PC-9 (cell line): ENCODE measurements at regions not wholly inside any gene's neighbourhood (a gene's known extent, or its start where the extent isn't known, plus 50 kb on each side); places are given as distances from the start of the nearest gene placed in this dataset.

Experiments
- BruUV-seq: library from RNA; stranded (reverse); fragments of 400-500 nt; replicated peaks from 2 replicates; lab custom pipeline; 2021; lab: Mats Ljungman, UMichigan
- CTCF ChIA-PET: fragments of 300-600 bp; sonication (Branson Sonifier 250); formaldehyde crosslinking; loops from one replicate; lab custom pipeline; 2022; ENCODE audit warnings: antibody characterized with exemption; lab: Charles Lee
- POLR2A ChIA-PET: fragments of 300-600 bp; sonication (Branson Sonifier 250); formaldehyde crosslinking; loops from one replicate; lab custom pipeline; 2022; ENCODE audit warnings: antibody characterized with exemption; ENCODE audit not compliant: unreplicated experiment; lab: Charles Lee
- DNase-seq, 2 experiments: peaks; one replicate each; pipeline versions ENCODE4 v3.0.0 to v3.0.0-alpha.2; 2015 to 2022; ENCODE audit warnings: mixed read lengths in 1 of 2
- H2AFZ ChIP-seq: fragments of 200-600 bp; sonication (generic); 2 replicates; pipeline ENCODE4 v1.8.1; 2017; ENCODE audit warnings: antibody characterized with exemption
- H3F3A ChIP-seq: fragments of 200-600 bp; sonication (generic); 2 replicates; pipeline ENCODE4 v1.8.1; 2017; ENCODE audit warnings: antibody characterized with exemption, mild to moderate bottlenecking, low read depth; ENCODE audit not compliant: insufficient read depth
- H3K27ac ChIP-seq: fragments of 200-600 bp; sonication (generic); 2 replicates; pipeline ENCODE4 v1.6.1; 2016; ENCODE audit warnings: mixed run types
- H3K27me3 ChIP-seq: fragments of 200-600 bp; sonication (generic); 2 replicates; pipeline ENCODE4 v1.6.1; 2016; ENCODE audit warnings: low read depth, mixed run types; ENCODE audit not compliant: insufficient read depth
- H3K36me3 ChIP-seq: fragments of 200-600 bp; sonication (generic); 2 replicates; pipeline ENCODE4 v1.6.1; 2016; ENCODE audit warnings: low read depth, mixed run types
- H3K4me1 ChIP-seq: fragments of 200-600 bp; sonication (generic); replicated peaks from 2 replicates; pipeline ENCODE4 v1.6.1; 2016; ENCODE audit warnings: mixed run types; ENCODE audit not compliant: insufficient read depth
- H3K4me2 ChIP-seq: fragments of 200-600 bp; sonication (generic); 2 replicates; pipeline ENCODE4 v1.6.1; 2017; ENCODE audit warnings: mixed run types
- H3K4me3 ChIP-seq: fragments of 200-600 bp; sonication (generic); 2 replicates; pipeline ENCODE4 v1.6.1; 2016; ENCODE audit warnings: mixed run types
- H3K79me2 ChIP-seq: fragments of 200-600 bp; sonication (generic); 2 replicates; pipeline ENCODE4 v1.6.1; 2017; ENCODE audit warnings: low read depth, mixed run types
- H3K9me2 ChIP-seq: fragments of 200-600 bp; sonication (generic); 2 replicates; pipeline ENCODE4 v1.8.1; 2017; ENCODE audit warnings: mild to moderate bottlenecking; ENCODE audit not compliant: insufficient read depth
- H3K9me3 ChIP-seq: fragments of 200-600 bp; sonication (generic); 2 replicates; pipeline ENCODE4 v1.8.1; 2016; ENCODE audit warnings: low read depth; ENCODE audit not compliant: insufficient read depth
- H4K20me1 ChIP-seq: fragments of 200-600 bp; sonication (generic); 2 replicates; pipeline ENCODE4 v1.8.1; 2017; ENCODE audit not compliant: insufficient read depth
- CTCF ChIP-seq: fragments of 200-600 bp; sonication (generic); conservative IDR thresholded peaks from 2 replicates; pipeline ENCODE4 v1.6.1; 2017; ENCODE audit warnings: mixed run types, antibody characterized with exemption, mild to moderate bottlenecking, moderate library complexity
- EZH2 ChIP-seq: fragments of 200-600 bp; sonication (generic); IDR thresholded peaks from 2 replicates; pipeline ENCODE4 v1.8.0; 2017; ENCODE audit warnings: antibody characterized with exemption, low read depth
- intact Hi-C: fragments of 100-400 bp; cut with micrococcal nuclease; formaldehyde crosslinking; loops from one replicate; pipeline ENCODE4 v1.10.0; 2022; ENCODE audit not compliant: unreplicated experiment

- DNase-seq: no peak
- Histone ChIP-seq H3K9me2 (no peaks in the 10 kb centered on the region), H3K79me2 (no peaks in the 10 kb centered on the region), H3K4me1 (peaks cover 77% of the 10 kb centered on the region), H3K27me3 (no peaks in the 10 kb centered on the region), H3K9me3 (peaks cover 11% of the 10 kb centered on the region; the same call in 1 of the 2 replicates), H2AFZ (no peak overlapping the region), H3K4me2 (peak overlapping the region; percentile 34), H3K36me3 (no peaks in the 10 kb centered on the region), H3K27ac (peak overlapping the region; percentile 70), H3F3A (peaks cover 57% of the 10 kb centered on the region), H3K4me3 (no peak overlapping the region), H4K20me1 (no peaks in the 10 kb centered on the region)
- intact Hi-C loops: loop anchor here (1.0 to 5.0 kb wide), 2 partner anchors 16 to 309 kb away; partner anchors contain the start of gene PDK1
- POLR2A ChIA-PET: interaction anchor here (0.5 to 0.6 kb wide), 4 partner anchors 18 to 326 kb away, joined by 3 to 9 read pairs (median 4); partner anchors contain the start of genes HAT1 and ITGA6
- CTCF ChIA-PET: interaction anchor here (0.6 to 2.4 kb wide), 4 partner anchors 16 to 213 kb away, joined by 3 to 9 read pairs (median 3); no protein-coding TSS in a partner anchor
- TF ChIP-seq CTCF: no peak
- TF ChIP-seq EZH2: no peak
- BruUV-seq: TSS peak; percentile 77
Measured at GRCh38 chr2:172248381-172248780, 145.7 kb upstream of the DLX2 start.

GRCh38 chr2:172248785-172249187 is 146.1 kb upstream of the DLX2 start:
- peak overlapping the region; percentile 34 for H3K4me2 ChIP-seq
- DNase-seq: peak; percentile 76 to 99
- H3K9me2 ChIP-seq: no peaks in the 10 kb centered on the region
- H4K20me1 ChIP-seq: no peaks in the 10 kb centered on the region
- H3K4me3 ChIP-seq: no peak overlapping the region
- peaks cover 81% of the 10 kb centered on the region for H3K4me1 ChIP-seq
- H3K79me2 ChIP-seq: no peaks in the 10 kb centered on the region
- ChIA-PET POLR2A (interaction anchor here (0.6 kb wide), 2 partner anchors 19 to 21 kb away, joined by 4 to 5 read pairs; no protein-coding TSS in a partner anchor), CTCF (interaction anchor here (0.6 to 2.4 kb wide), 5 partner anchors 22 to 213 kb away, joined by 3 to 9 read pairs (median 3); no protein-coding TSS in a partner anchor)
- H2AFZ ChIP-seq: no peak overlapping the region
- no peaks in the 10 kb centered on the region for H3K27me3 ChIP-seq
- peak overlapping the region; percentile 70 for H3K27ac ChIP-seq
- no peak for TF ChIP-seq EZH2
- no peak for TF ChIP-seq CTCF
- intact Hi-C loops: loop anchor here (1.0 to 5.0 kb wide), 5 partner anchors 16 to 309 kb away; partner anchors contain the start of gene PDK1
- peaks cover 11% of the 10 kb centered on the region; the same call in 1 of the 2 replicates for H3K9me3 ChIP-seq
- no peaks in the 10 kb centered on the region for H3K36me3 ChIP-seq
- H3F3A ChIP-seq: peaks cover 62% of the 10 kb centered on the region
- no TSS peak for BruUV-seq

- ChIA-PET POLR2A (no interaction called here), CTCF (interaction anchor here (0.6 to 2.4 kb wide), 7 partner anchors 22 to 215 kb away, joined by 3 to 23 read pairs (median 4); no protein-coding TSS in a partner anchor)
- Histone ChIP-seq H2AFZ (no peak overlapping the region), H3K36me3 (no peaks in the 10 kb centered on the region), H3K4me1 (peaks cover 86% of the 10 kb centered on the region), H3K9me2 (no peaks in the 10 kb centered on the region), H3K9me3 (peaks cover 11% of the 10 kb centered on the region; the same call in 1 of the 2 replicates), H3K27ac (peak overlapping the region; percentile 70), H3K27me3 (no peaks in the 10 kb centered on the region), H3K4me2 (peak overlapping the region; percentile 28), H3K4me3 (no peak overlapping the region), H4K20me1 (no peaks in the 10 kb centered on the region), H3K79me2 (no peaks in the 10 kb centered on the region), H3F3A (peaks cover 67% of the 10 kb centered on the region)
- TF ChIP-seq EZH2 (no peak), CTCF (no peak)
- peak in 1 of 2 experiments; percentile 68 for DNase-seq
- no TSS peak for BruUV-seq
- intact Hi-C loops: loop anchor here (1.0 to 5.0 kb wide), 4 partner anchors 70 to 308 kb away; partner anchors contain the start of gene PDK1
Measured at GRCh38 chr2:172249334-172249733, 146.6 kb upstream of the DLX2 start.
